ENCODE measurements at regions not wholly inside any gene's neighbourhood (a gene's known extent, or its start where the extent isn't known, plus 50 kb on each side); places are given as distances from the start of the nearest gene placed in this dataset.

DNA sequence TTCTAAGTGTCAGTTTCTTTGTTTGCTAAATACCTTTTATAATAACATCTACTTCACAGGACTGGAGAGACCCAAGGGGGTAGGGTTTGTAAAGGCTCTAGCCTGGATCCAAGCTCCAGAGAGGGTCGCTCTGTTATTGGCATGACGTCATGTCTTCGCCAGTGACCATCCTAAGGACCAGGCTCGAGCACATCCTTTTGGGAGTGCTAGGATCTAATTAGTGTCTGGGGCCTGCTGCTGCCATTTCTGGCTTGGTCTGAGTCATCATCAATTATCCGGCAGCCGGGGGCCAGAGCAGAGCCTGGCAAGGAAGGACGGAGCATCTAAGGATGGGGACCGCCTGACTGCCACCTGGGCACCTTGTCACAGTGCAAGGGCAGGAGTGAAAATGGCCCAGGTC lies 153.0 kb downstream of the NSG2 start:
- peaks cover 0 to 1% of the 10 kb centered on the region in 2 donors for H3K9me3 Mint-ChIP-seq
- no peak for ATAC-seq (replicated peaks)
- no peak for DNase-seq
- H3K4me1 Mint-ChIP-seq (ENCODE audit: low read depth in 2 of 2): no peaks in the 10 kb centered on the region
- H3K4me3 Mint-ChIP-seq: no peak overlapping the region
- H3K27me3 Mint-ChIP-seq: no peaks in the 10 kb centered on the region
- no peak overlapping the region for H3K27ac Mint-ChIP-seq
- no peaks in the 10 kb centered on the region for H3K36me3 Mint-ChIP-seq (ENCODE audit: insufficient read depth)

DNA sequence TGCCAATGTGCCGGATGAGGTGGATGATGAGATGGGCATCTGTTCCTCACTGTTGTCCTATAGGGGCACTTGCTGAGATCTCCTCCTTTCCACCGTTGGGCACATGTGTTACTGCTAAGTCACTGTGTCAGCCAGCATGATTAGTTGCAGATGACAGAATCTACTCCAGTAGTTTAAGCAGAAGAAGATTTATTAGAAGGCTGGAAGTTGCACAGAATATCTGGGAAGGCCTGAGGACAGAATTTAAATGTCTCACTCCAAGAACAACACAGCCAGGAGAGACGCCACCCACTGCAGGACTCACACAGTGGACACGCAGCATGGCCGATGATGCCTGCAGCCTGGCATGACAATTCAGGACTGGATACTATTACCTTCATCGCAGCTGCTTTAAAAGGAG lies 157.5 kb downstream of the NSG2 start:
- Mint-ChIP-seq H3K27ac (no peak overlapping the region), H3K9me3 (peaks cover 0 to 1% of the 10 kb centered on the region in 2 donors), H3K4me1 (ENCODE audit: low read depth in 2 of 2) (no peaks in the 10 kb centered on the region), H3K4me3 (no peak overlapping the region), H3K36me3 (ENCODE audit: insufficient read depth) (no peaks in the 10 kb centered on the region), H3K27me3 (peaks cover 0 to 7% of the 10 kb centered on the region in 2 donors)
- no peak for DNase-seq
- no peak for ATAC-seq (replicated peaks)

DNA sequence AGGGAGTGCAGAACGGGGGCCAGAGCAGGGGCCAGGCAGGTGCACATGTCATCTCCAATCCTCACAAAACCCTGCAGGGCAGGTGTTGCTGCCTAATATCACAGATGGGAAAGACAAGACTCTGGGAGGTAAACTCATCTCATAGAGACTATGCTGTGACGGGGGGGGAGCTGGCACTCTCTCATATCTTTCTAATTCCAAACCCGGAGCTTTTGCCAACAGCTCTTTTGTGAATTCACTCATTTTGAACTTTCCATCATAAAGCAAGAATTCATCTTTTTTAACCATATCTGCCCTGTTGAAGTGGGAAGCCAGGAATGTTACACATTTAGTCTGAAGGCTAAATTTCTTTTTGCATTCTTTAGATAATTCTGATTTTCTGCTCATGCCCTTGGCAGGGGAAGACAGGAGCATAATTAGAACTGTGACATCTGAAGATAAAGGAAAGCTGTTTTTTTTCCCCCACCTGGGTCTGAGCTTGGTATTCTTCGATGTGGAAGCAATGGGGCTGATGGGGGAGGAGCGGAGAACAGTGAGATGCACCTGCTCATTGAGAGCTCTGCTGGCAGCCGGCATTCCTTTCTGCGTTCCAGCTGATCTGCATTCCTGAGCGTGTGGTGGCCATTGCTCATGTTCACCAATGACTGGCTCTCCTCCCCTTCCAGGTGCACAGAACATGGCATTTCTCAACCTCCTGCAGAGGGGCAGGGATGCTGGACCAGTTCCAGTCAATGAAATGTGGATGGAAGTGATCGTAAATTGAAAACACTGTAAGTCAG lies 159.2 kb downstream of the NSG2 start:
- no peaks in the 10 kb centered on the region for H3K4me1 Mint-ChIP-seq (ENCODE audit: low read depth in 2 of 2)
- peaks cover 0 to 7% of the 10 kb centered on the region in 2 donors for H3K27me3 Mint-ChIP-seq
- H3K9me3 Mint-ChIP-seq: peaks cover 0 to 1% of the 10 kb centered on the region in 2 donors
- no peaks in the 10 kb centered on the region for H3K36me3 Mint-ChIP-seq (ENCODE audit: insufficient read depth)
- ATAC-seq (replicated peaks) (no peak), DNase-seq (no peak)
- H3K4me3 Mint-ChIP-seq: no peak overlapping the region
- H3K27ac Mint-ChIP-seq: no peak overlapping the region

- Mint-ChIP-seq H3K4me3 (no peak overlapping the region), H3K4me1 (ENCODE audit: low read depth in 2 of 2) (no peaks in the 10 kb centered on the region), H3K36me3 (ENCODE audit: insufficient read depth) (no peaks in the 10 kb centered on the region)
Observed at GRCh38 chr5:174205939-174206338, 160.4 kb downstream of the NSG2 start.

DNA sequence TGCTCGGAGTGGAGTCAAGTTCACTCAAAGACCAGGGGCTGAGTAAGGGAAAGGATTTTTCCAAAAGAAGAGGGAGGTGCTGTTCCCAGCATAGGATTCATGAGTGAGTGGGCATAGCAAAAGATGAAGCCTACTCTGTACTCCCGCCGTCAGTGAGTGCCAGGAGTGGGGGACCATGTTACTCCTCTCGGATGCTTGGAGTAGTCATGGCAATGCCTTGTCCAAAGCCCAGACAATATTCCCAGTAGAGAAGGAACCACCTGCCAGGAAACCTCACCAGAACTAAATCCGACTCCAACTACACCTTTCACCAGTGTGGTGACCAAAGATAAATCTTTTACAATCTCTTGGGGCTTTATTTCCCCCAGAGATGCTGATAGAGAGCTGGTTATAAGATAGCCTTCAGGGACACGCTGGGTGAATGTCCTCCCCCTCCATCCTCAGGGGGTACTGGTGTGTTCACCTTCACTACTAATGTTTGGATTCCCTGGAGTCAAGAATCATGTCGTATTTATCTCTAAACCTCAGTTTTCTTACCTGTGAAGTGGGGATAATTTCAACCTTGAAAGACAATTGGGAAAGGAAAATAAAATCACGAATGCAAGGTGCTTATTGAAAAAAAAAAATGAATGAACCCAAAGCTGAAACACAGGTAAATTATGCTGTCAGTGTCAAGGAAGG lies 165.2 kb downstream of the NSG2 start:
- H3K4me1 Mint-ChIP-seq (ENCODE audit: low read depth in 2 of 2): no peaks in the 10 kb centered on the region
- H3K9me3 Mint-ChIP-seq: no peaks in the 10 kb centered on the region
- ATAC-seq (replicated peaks) (no peak), DNase-seq (no peak)
- H3K4me3 Mint-ChIP-seq: no peak overlapping the region
- H3K36me3 Mint-ChIP-seq (ENCODE audit: insufficient read depth): no peaks in the 10 kb centered on the region
- H3K27ac Mint-ChIP-seq: no peak overlapping the region
- peaks cover 0 to 7% of the 10 kb centered on the region in 2 donors for H3K27me3 Mint-ChIP-seq

More at GRCh38 chr5:174205939-174206338, 160.4 kb downstream of the NSG2 start:
- no peak for ATAC-seq (replicated peaks)
- no peak for DNase-seq
- Mint-ChIP-seq H3K9me3 (peaks cover 0 to 1% of the 10 kb centered on the region in 2 donors), H3K27ac (no peak overlapping the region), H3K27me3 (peaks cover 0 to 7% of the 10 kb centered on the region in 2 donors)

- no peak overlapping the region for H3K4me3 Mint-ChIP-seq
- peaks cover 0 to 7% of the 10 kb centered on the region in 2 donors for H3K27me3 Mint-ChIP-seq
- ATAC-seq (replicated peaks): no peak
- H3K27ac Mint-ChIP-seq: no peak overlapping the region
- no peaks in the 10 kb centered on the region for H3K4me1 Mint-ChIP-seq (ENCODE audit: low read depth in 2 of 2)
- no peaks in the 10 kb centered on the region for H3K9me3 Mint-ChIP-seq
- no peaks in the 10 kb centered on the region for H3K36me3 Mint-ChIP-seq (ENCODE audit: insufficient read depth)
- no peak for DNase-seq
Observed at GRCh38 chr5:174211277-174211626, 165.7 kb downstream of the NSG2 start.

DNA sequence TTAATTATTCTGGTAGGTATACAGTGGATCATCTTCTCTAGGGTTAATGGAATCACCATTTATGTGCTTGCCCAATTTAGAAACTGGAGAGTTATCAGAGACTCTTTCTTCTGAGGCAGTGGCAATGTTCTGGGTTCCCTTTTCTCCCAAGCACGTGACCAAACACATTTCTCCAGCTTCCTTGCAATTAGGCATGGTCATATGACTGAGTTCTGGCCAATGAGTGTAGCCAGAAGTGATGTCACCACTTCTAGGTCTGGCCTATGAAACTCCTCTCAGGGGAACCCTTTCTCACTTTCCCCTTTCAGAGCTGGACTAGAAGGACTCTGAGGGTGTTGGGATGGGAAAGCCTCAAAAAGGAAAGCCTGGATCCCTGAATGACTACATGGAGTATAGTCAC lies 172.0 kb downstream of the NSG2 start:
- ATAC-seq (replicated peaks): no peak
- no peaks in the 10 kb centered on the region for H3K4me1 Mint-ChIP-seq (ENCODE audit: low read depth in 2 of 2)
- no peak overlapping the region for H3K4me3 Mint-ChIP-seq
- H3K36me3 Mint-ChIP-seq (ENCODE audit: insufficient read depth): no peaks in the 10 kb centered on the region
- peaks cover 0 to 17% of the 10 kb centered on the region in 2 donors for H3K27me3 Mint-ChIP-seq
- no peak overlapping the region for H3K27ac Mint-ChIP-seq
- peaks cover 0 to 6% of the 10 kb centered on the region in 2 donors for H3K9me3 Mint-ChIP-seq
- no peak for DNase-seq

DNA sequence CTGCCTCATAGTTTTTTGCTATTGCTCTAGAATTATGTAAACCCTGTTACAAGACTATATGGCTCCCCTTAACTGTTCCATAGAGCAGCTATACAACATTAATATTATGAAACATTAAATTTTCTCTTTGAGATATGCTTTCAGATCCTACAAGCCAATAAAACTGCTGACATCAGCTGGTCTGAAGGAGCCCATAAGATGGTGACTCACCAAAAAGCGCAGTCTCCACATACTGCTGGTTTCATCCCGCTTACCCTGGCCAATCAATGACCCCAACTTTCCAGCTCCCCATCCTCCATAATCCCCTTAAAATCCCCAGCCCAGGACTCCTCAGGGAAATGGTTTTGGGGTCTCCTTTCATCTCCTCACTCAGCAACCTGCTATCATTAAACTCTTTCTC lies 172.7 kb downstream of the NSG2 start:
- Mint-ChIP-seq H3K27me3 (peaks cover 0 to 17% of the 10 kb centered on the region in 2 donors), H3K4me1 (ENCODE audit: low read depth in 2 of 2) (no peaks in the 10 kb centered on the region), H3K4me3 (no peak overlapping the region), H3K9me3 (peaks cover 0 to 6% of the 10 kb centered on the region in 2 donors), H3K36me3 (ENCODE audit: insufficient read depth) (no peaks in the 10 kb centered on the region), H3K27ac (no peak overlapping the region)
- no peak for ATAC-seq (replicated peaks)
- DNase-seq: no peak

GRCh38 chr5:174220417-174220816 lies 174.9 kb downstream of the NSG2 start:
- H3K27ac Mint-ChIP-seq: no peak overlapping the region
- H3K4me1 Mint-ChIP-seq (ENCODE audit: low read depth in 2 of 2): no peaks in the 10 kb centered on the region
- peaks cover 4 to 24% of the 10 kb centered on the region in 2 donors for H3K27me3 Mint-ChIP-seq
- peaks cover 0 to 6% of the 10 kb centered on the region in 2 donors for H3K9me3 Mint-ChIP-seq
- H3K36me3 Mint-ChIP-seq (ENCODE audit: insufficient read depth): no peaks in the 10 kb centered on the region
- ATAC-seq (replicated peaks) (no peak), DNase-seq (no peak)
- H3K4me3 Mint-ChIP-seq: no peak overlapping the region

- ATAC-seq (replicated peaks) (no peak), DNase-seq (no peak)
- Mint-ChIP-seq H3K36me3 (ENCODE audit: insufficient read depth) (no peaks in the 10 kb centered on the region), H3K27ac (no peak overlapping the region), H3K9me3 (peaks cover 0 to 6% of the 10 kb centered on the region in 2 donors), H3K4me3 (no peak overlapping the region), H3K27me3 (peaks cover 6 to 28% of the 10 kb centered on the region in 2 donors), H3K4me1 (ENCODE audit: low read depth in 2 of 2) (no peaks in the 10 kb centered on the region)
Observed at GRCh38 chr5:174221436-174221835, 175.9 kb downstream of the NSG2 start.

- peaks cover 0 to 6% of the 10 kb centered on the region in 2 donors for H3K9me3 Mint-ChIP-seq
- no peak for ATAC-seq (replicated peaks)
- H3K4me3 Mint-ChIP-seq: no peak overlapping the region
- DNase-seq: no peak
- H3K27me3 Mint-ChIP-seq: peaks cover 6 to 31% of the 10 kb centered on the region in 2 donors
- no peaks in the 10 kb centered on the region for H3K36me3 Mint-ChIP-seq (ENCODE audit: insufficient read depth)
- H3K27ac Mint-ChIP-seq: no peak overlapping the region
- H3K4me1 Mint-ChIP-seq (ENCODE audit: low read depth in 2 of 2): no peaks in the 10 kb centered on the region
Observed at GRCh38 chr5:174221946-174222345, 176.4 kb downstream of the NSG2 start.

GRCh38 chr5:174222891-174223290 lies 177.4 kb downstream of the NSG2 start:
- Mint-ChIP-seq H3K4me3 (no peak overlapping the region), H3K9me3 (peaks cover 0 to 6% of the 10 kb centered on the region in 2 donors), H3K4me1 (ENCODE audit: low read depth in 2 of 2) (no peaks in the 10 kb centered on the region), H3K27me3 (peaks cover 6 to 31% of the 10 kb centered on the region in 2 donors), H3K27ac (no peak overlapping the region), H3K36me3 (ENCODE audit: insufficient read depth) (no peaks in the 10 kb centered on the region)
- ATAC-seq (replicated peaks): no peak
- no peak for DNase-seq

- Mint-ChIP-seq H3K36me3 (ENCODE audit: insufficient read depth) (no peaks in the 10 kb centered on the region), H3K27ac (no peak overlapping the region), H3K27me3 (peaks cover 6 to 31% of the 10 kb centered on the region in 2 donors), H3K9me3 (peaks cover 0 to 6% of the 10 kb centered on the region in 2 donors), H3K4me3 (no peak overlapping the region), H3K4me1 (ENCODE audit: low read depth in 2 of 2) (no peaks in the 10 kb centered on the region)
- DNase-seq: no peak
- no peak for ATAC-seq (replicated peaks)
Observed at GRCh38 chr5:174223355-174223754, 177.8 kb downstream of the NSG2 start.

GRCh38 chr5:174229068-174229467 lies 183.6 kb downstream of the NSG2 start:
- Mint-ChIP-seq H3K27me3 (peaks cover 6 to 14% of the 10 kb centered on the region in 2 donors), H3K27ac (no peak overlapping the region), H3K4me1 (ENCODE audit: low read depth in 2 of 2) (no peaks in the 10 kb centered on the region), H3K9me3 (no peaks in the 10 kb centered on the region), H3K36me3 (ENCODE audit: insufficient read depth) (peaks cover 2% of the 10 kb centered on the region), H3K4me3 (no peak overlapping the region)
- DNase-seq (no peak), ATAC-seq (replicated peaks) (no peak)
